ENCODE measurements at regions not wholly inside any gene's neighbourhood (a gene's known extent, or its start where the extent isn't known, plus 50 kb on each side); places are given as distances from the start of the nearest gene placed in this dataset.

GRCh38 chr2:116153729-116154128 is 1660.8 kb upstream of the DDX18 start:
- Histone ChIP-seq H4K20me1 (replicated peaks; ENCODE audit: control insufficient read depth, extremely low read depth, insufficient read depth, low read length) (no peaks in the 10 kb centered on the region), H3K4me2 (ENCODE audit: insufficient read depth, low read length) (no peak overlapping the region), H3K27ac (ENCODE audit: insufficient read depth, low read depth, low read length) (no peak overlapping the region), H3K36me3 (ENCODE audit: control insufficient read depth in 2 of 2, extremely low read depth in 1 of 2, insufficient read depth in 2 of 2, low read length in 2 of 2) (no peaks in the 10 kb centered on the region), H3K27me3 (ENCODE audit: control insufficient read depth in 2 of 2, insufficient read depth in 2 of 2, low read length in 2 of 2) (no peaks in the 10 kb centered on the region), H3K79me2 (ENCODE audit: control insufficient read depth, insufficient read depth, low read length) (no peaks in the 10 kb centered on the region), H3K9me3 (replicated peaks; ENCODE audit: control insufficient read depth, insufficient read depth, low read length) (no peaks in the 10 kb centered on the region), H3K9me1 (replicated peaks; ENCODE audit: control insufficient read depth, extremely low read depth, insufficient read depth, low read length) (no peaks in the 10 kb centered on the region), H3K9ac (replicated peaks; ENCODE audit: extremely low read depth, insufficient read depth, low read length) (no peak overlapping the region), H3K4me1 (ENCODE audit: control insufficient read depth, extremely low read depth, insufficient read depth, low read length) (no peaks in the 10 kb centered on the region), H2AFZ (ENCODE audit: low read depth, low read length) (no peak overlapping the region), H3K4me3 (replicated peaks in 1 of 3; ENCODE audit: insufficient read depth in 1 of 3, low read depth in 1 of 3, low read length in 3 of 3) (no peak overlapping the region)
- dilution Hi-C loops (cut with MboI; ENCODE audit: extremely low pct_ligation_motif_present, low sequenced_read_pairs) (no loop called here), intact Hi-C loops (cut with micrococcal nuclease) (no loop called here)
- BruUV-seq (replicated peaks), result no TSS peak
- CTCF ChIA-PET, result no interaction called here
- DNase-seq (ENCODE audit: low read depth, low spot score) (no peak), FAIRE-seq (no peak)
- no peak for TF ChIP-seq EZH2 (IDR thresholded peaks at IDR 0.05; ENCODE audit: borderline replicate concordance, low read depth, low read length, severe bottlenecking)
- TF ChIP-seq POLR2AphosphoS5 (IDR thresholded peaks at IDR 0.05; ENCODE audit: insufficient read depth, low read depth, low read length), result no peak
- TF ChIP-seq MYC (IDR thresholded peaks at IDR 0.05; ENCODE audit: low read depth, low read length), result no peak
- no peak for TF ChIP-seq FOS (IDR thresholded peaks at IDR 0.05; ENCODE audit: borderline replicate concordance, insufficient read depth, low read length)
- no peak for TF ChIP-seq POLR2A (IDR thresholded peaks at IDR 0.05; ENCODE audit: low read depth, low read length)
- TF ChIP-seq, protein P1, sequence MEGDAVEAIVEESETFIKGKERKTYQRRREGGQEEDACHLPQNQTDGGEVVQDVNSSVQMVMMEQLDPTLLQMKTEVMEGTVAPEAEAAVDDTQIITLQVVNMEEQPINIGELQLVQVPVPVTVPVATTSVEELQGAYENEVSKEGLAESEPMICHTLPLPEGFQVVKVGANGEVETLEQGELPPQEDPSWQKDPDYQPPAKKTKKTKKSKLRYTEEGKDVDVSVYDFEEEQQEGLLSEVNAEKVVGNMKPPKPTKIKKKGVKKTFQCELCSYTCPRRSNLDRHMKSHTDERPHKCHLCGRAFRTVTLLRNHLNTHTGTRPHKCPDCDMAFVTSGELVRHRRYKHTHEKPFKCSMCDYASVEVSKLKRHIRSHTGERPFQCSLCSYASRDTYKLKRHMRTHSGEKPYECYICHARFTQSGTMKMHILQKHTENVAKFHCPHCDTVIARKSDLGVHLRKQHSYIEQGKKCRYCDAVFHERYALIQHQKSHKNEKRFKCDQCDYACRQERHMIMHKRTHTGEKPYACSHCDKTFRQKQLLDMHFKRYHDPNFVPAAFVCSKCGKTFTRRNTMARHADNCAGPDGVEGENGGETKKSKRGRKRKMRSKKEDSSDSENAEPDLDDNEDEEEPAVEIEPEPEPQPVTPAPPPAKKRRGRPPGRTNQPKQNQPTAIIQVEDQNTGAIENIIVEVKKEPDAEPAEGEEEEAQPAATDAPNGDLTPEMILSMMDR (IDR thresholded peaks at IDR 0.05; ENCODE audit: extremely low read depth in 1 of 2, insufficient read depth in 1 of 2, low read depth in 1 of 2, low read length in 2 of 2), result no peak
- TF ChIP-seq MAX (IDR thresholded peaks at IDR 0.05; ENCODE audit: insufficient read depth, insufficient read length), result no peak
- TF ChIP-seq JUN (IDR thresholded peaks at IDR 0.05; ENCODE audit: borderline replicate concordance, insufficient read depth, insufficient read length, low read depth), result no peak
- TF ChIP-seq GATA2 (IDR thresholded peaks at IDR 0.05; ENCODE audit: insufficient read depth, insufficient read length, low read depth, low read length), result no peak
- POLR2A ChIA-PET, result no interaction called here
